NCI-H1092 treated with DMSO at 0.1 percent for 48 hours (cell line): ENCODE measurements at regions not wholly inside any gene's neighbourhood (a gene's known extent, or its start where the extent isn't known, plus 50 kb on each side); places are given as distances from the start of the nearest gene placed in this dataset.

Source experiments
- DNase-seq: peaks from one replicate; lab custom pipeline; 2025; lab: John Stamatoyannopoulos, UW

GRCh38 chr5:54610197-54610944 is 92.8 kb downstream of the SNX18 start:
- DNase-seq = no peak

- no peak for DNase-seq
These were observed 91.0 kb downstream of the SNX18 start for GRCh38 chr5:54608423-54609085.

GRCh38 chr5:54607006-54607405 is 89.4 kb downstream of the SNX18 start:
- no peak for DNase-seq

GRCh38 chr5:54603372-54603771 is 85.8 kb downstream of the SNX18 start:
- DNase-seq = no peak

GRCh38 chr5:54602475-54602874 is 84.9 kb downstream of the SNX18 start:
- no peak for DNase-seq

GRCh38 chr5:54601411-54602230 is 84.1 kb downstream of the SNX18 start:
- DNase-seq = no peak
